K562 (cell line): ENCODE measurements at regions not wholly inside any gene's neighbourhood (a gene's known extent, or its start where the extent isn't known, plus 50 kb on each side); places are given as distances from the start of the nearest gene placed in this dataset.

Experiments
- ARID3A ChIP-seq: IDR thresholded peaks from 2 replicates; pipeline ENCODE4 v1.6.1; 2012; ENCODE audit warnings: low read depth, low read length, improper control_type of control experiment, borderline replicate concordance
- BRD4 ChIP-seq: fragments of 200-600 bp; sonication (generic); IDR thresholded peaks from 2 replicates; pipeline ENCODE4 v1.6.1; 2017; ENCODE audit warnings: inconsistent platforms
- EGR1 ChIP-seq: fragments of 450-650 bp; conservative IDR thresholded peaks from 2 replicates; pipeline ENCODE4 v1.6.1; 2017; ENCODE audit warnings: mild to moderate bottlenecking
- KAT2B ChIP-seq: IDR thresholded peaks from one replicate; pipeline ENCODE4 v1.6.1; 2012; ENCODE audit warnings: low read depth, mild to moderate bottlenecking, control low read depth, inconsistent platforms, low read length, moderate library complexity
- TEAD4 ChIP-seq, 2 experiments: sonication (generic) in 1 of 2; formaldehyde crosslinking in 1 of 2; IDR thresholded peaks; 2 replicates each; pipeline versions ENCODE4 v1.6.1 to v1.8.0; 2012 to 2022; ENCODE audit warnings: borderline replicate concordance in 1 of 2, inconsistent platforms in 1 of 2, low read length in 1 of 2, mild to moderate bottlenecking in 1 of 2, missing genetic modification reagents in 1 of 2
- ZNF354B ChIP-seq: fragments of 250-450 bp; sonication (Bioruptor Pico); IDR thresholded peaks from 2 replicates; pipeline ENCODE4 v1.4.0; 2020
- ZNF384 ChIP-seq: IDR thresholded peaks from 2 replicates; pipeline ENCODE4 v1.6.1; 2012; ENCODE audit warnings: low read depth, low read length, improper control_type of control experiment
- ZNF785 ChIP-seq: fragments of 250-450 bp; sonication (Bioruptor Pico); IDR thresholded peaks from 2 replicates; pipeline ENCODE4 v1.4.0; 2020; ENCODE audit warnings: mild to moderate bottlenecking
- TF ChIP-seq, protein P1 (sequence below), 2 experiments: fragments of 450-650 bp; formaldehyde crosslinking in 1 of 2; IDR thresholded peaks; 2 replicates each; pipeline versions ENCODE4 v1.4.0 to v1.6.1; 2014 to 2020; ENCODE audit warnings: mild to moderate bottlenecking in 2 of 2, borderline replicate concordance in 1 of 2, low read depth in 1 of 2
- TF ChIP-seq, protein P2 (sequence below): sonication (generic); formaldehyde crosslinking; IDR thresholded peaks from 2 replicates; pipeline ENCODE4 v1.8.1; 2023; ENCODE audit warnings: mild to moderate bottlenecking, missing genetic modification reagents
- TF ChIP-seq, protein P3 (sequence below): fragments of 200-800 bp; sonication (Bioruptor generic); IDR thresholded peaks from 2 replicates; pipeline ENCODE4 v1.6.1; 2017; ENCODE audit warnings: missing genetic modification characterization, missing compliant biosample characterization

GRCh38 chrX:131812847-131813825, 210.0 kb upstream of the STK26 start (continued):
- TF ChIP-seq, protein P1, sequence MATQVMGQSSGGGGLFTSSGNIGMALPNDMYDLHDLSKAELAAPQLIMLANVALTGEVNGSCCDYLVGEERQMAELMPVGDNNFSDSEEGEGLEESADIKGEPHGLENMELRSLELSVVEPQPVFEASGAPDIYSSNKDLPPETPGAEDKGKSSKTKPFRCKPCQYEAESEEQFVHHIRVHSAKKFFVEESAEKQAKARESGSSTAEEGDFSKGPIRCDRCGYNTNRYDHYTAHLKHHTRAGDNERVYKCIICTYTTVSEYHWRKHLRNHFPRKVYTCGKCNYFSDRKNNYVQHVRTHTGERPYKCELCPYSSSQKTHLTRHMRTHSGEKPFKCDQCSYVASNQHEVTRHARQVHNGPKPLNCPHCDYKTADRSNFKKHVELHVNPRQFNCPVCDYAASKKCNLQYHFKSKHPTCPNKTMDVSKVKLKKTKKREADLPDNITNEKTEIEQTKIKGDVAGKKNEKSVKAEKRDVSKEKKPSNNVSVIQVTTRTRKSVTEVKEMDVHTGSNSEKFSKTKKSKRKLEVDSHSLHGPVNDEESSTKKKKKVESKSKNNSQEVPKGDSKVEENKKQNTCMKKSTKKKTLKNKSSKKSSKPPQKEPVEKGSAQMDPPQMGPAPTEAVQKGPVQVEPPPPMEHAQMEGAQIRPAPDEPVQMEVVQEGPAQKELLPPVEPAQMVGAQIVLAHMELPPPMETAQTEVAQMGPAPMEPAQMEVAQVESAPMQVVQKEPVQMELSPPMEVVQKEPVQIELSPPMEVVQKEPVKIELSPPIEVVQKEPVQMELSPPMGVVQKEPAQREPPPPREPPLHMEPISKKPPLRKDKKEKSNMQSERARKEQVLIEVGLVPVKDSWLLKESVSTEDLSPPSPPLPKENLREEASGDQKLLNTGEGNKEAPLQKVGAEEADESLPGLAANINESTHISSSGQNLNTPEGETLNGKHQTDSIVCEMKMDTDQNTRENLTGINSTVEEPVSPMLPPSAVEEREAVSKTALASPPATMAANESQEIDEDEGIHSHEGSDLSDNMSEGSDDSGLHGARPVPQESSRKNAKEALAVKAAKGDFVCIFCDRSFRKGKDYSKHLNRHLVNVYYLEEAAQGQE (IDR thresholded peaks at IDR 0.05; ENCODE audit: borderline replicate concordance) = no peak
- TF ChIP-seq, protein P1 (CRISPR knock-in tag; IDR thresholded peaks at IDR 0.05; ENCODE audit: low read depth) = no peak
- TF ChIP-seq ZNF384 = peak; percentile 100
- TF ChIP-seq EGR1 = peak; percentile 57; the same call in 1 of the 2 replicates
- TF ChIP-seq ZNF785 (CRISPR knock-in tag) = no peak
- 0 out of 2 replicates have a peak, but pooled peaks have one; percentile 55 for TF ChIP-seq BRD4
- no peak for TF ChIP-seq KAT2B
- TF ChIP-seq ARID3A = no peak
- TF ChIP-seq ZNF354B = no peak
- TF ChIP-seq, protein P2, sequence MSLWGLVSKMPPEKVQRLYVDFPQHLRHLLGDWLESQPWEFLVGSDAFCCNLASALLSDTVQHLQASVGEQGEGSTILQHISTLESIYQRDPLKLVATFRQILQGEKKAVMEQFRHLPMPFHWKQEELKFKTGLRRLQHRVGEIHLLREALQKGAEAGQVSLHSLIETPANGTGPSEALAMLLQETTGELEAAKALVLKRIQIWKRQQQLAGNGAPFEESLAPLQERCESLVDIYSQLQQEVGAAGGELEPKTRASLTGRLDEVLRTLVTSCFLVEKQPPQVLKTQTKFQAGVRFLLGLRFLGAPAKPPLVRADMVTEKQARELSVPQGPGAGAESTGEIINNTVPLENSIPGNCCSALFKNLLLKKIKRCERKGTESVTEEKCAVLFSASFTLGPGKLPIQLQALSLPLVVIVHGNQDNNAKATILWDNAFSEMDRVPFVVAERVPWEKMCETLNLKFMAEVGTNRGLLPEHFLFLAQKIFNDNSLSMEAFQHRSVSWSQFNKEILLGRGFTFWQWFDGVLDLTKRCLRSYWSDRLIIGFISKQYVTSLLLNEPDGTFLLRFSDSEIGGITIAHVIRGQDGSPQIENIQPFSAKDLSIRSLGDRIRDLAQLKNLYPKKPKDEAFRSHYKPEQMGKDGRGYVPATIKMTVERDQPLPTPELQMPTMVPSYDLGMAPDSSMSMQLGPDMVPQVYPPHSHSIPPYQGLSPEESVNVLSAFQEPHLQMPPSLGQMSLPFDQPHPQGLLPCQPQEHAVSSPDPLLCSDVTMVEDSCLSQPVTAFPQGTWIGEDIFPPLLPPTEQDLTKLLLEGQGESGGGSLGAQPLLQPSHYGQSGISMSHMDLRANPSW (CRISPR knock-in tag) = no peak
- TF ChIP-seq, protein P3, sequence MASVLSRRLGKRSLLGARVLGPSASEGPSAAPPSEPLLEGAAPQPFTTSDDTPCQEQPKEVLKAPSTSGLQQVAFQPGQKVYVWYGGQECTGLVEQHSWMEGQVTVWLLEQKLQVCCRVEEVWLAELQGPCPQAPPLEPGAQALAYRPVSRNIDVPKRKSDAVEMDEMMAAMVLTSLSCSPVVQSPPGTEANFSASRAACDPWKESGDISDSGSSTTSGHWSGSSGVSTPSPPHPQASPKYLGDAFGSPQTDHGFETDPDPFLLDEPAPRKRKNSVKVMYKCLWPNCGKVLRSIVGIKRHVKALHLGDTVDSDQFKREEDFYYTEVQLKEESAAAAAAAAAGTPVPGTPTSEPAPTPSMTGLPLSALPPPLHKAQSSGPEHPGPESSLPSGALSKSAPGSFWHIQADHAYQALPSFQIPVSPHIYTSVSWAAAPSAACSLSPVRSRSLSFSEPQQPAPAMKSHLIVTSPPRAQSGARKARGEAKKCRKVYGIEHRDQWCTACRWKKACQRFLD (CRISPR knock-in tag) = peak; percentile 59; the same call in 1 of the 2 replicates
- peak; percentile 74; the same call in 1 of the 2 replicates for TF ChIP-seq TEAD4 (IDR thresholded peaks at IDR 0.05; ENCODE audit: low read length)
- TF ChIP-seq TEAD4 (CRISPR knock-in tag; IDR thresholded peaks at IDR 0.05; ENCODE audit: borderline replicate concordance) = no peak
